GM23338 (cell line): ENCODE measurements at regions not wholly inside any gene's neighbourhood (a gene's known extent, or its start where the extent isn't known, plus 50 kb on each side); places are given as distances from the start of the nearest gene placed in this dataset.

Experiments used
- ATAC-seq: fragments of 200-7000 bp; cut with Tn5 transposase; 3 replicates; pipeline ENCODE4 v1.9.1; 2020
- DNase-seq: peaks from one replicate; pipeline ENCODE4 v3.0.0-alpha.2; 2015; ENCODE audit warnings: low spot score
- H2AFZ ChIP-seq: fragments of 200-600 bp; sonication (generic); 2 replicates; pipeline ENCODE4 v1.8.0; 2016; ENCODE audit warnings: antibody characterized with exemption, mild to moderate bottlenecking, moderate library complexity
- H3F3A ChIP-seq: fragments of 200-600 bp; sonication (generic); replicated peaks from 2 replicates; pipeline ENCODE4 v1.8.0; 2017; ENCODE audit warnings: antibody characterized with exemption, mixed run types, low read depth
- H3K27ac ChIP-seq: fragments of 200-600 bp; sonication (generic); 2 replicates; pipeline ENCODE4 v1.6.1; 2016; ENCODE audit warnings: low read depth
- H3K27me3 ChIP-seq: fragments of 200-600 bp; sonication (generic); 2 replicates; pipeline ENCODE4 v1.8.0; 2016; ENCODE audit warnings: mild to moderate bottlenecking, mixed run types, moderate library complexity; ENCODE audit not compliant: insufficient read depth
- H3K36me3 ChIP-seq: fragments of 200-600 bp; sonication (generic); 2 replicates; pipeline ENCODE4 v1.8.0; 2016; ENCODE audit warnings: mild to moderate bottlenecking; ENCODE audit not compliant: insufficient read depth
- H3K4me1 ChIP-seq: fragments of 200-600 bp; sonication (generic); 2 replicates; pipeline ENCODE4 v1.8.0; 2016; ENCODE audit warnings: mild to moderate bottlenecking, moderate library complexity; ENCODE audit not compliant: insufficient read depth
- H3K4me2 ChIP-seq: fragments of 200-600 bp; sonication (generic); 2 replicates; pipeline ENCODE4 v1.7.1; 2017; ENCODE audit warnings: mixed run types
- H3K4me3 ChIP-seq: fragments of 200-600 bp; sonication (generic); 2 replicates; pipeline ENCODE4 v1.6.1; 2016; ENCODE audit warnings: mixed run types
- H3K79me2 ChIP-seq: fragments of 200-600 bp; sonication (generic); replicated peaks from 2 replicates; pipeline ENCODE4 v1.8.0; 2017; ENCODE audit warnings: mild to moderate bottlenecking; ENCODE audit not compliant: insufficient read depth
- H3K9me2 ChIP-seq: fragments of 200-600 bp; sonication (generic); 2 replicates; pipeline ENCODE4 v1.8.0; 2017; ENCODE audit not compliant: insufficient read depth
- H4K20me1 ChIP-seq: fragments of 200-600 bp; sonication (generic); replicated peaks from 2 replicates; pipeline ENCODE4 v1.8.0; 2017; ENCODE audit warnings: mild to moderate bottlenecking; ENCODE audit not compliant: insufficient read depth
- H3K27ac Mint-ChIP-seq: 2 replicates; pipeline ENCODE4 v1.8.0; 2020; ENCODE audit warnings: inconsistent platforms, mild to moderate bottlenecking, moderate library complexity, mixed read lengths
- H3K27me3 Mint-ChIP-seq: 3 replicates; pipeline ENCODE4 v1.8.0; 2022; ENCODE audit warnings: low read depth, mild to moderate bottlenecking, moderate library complexity, mixed read lengths, inconsistent platforms; ENCODE audit not compliant: insufficient read depth, poor library complexity
- H3K36me3 Mint-ChIP-seq: 3 replicates; pipeline ENCODE4 v1.8.0; 2021; ENCODE audit warnings: low read depth, mild to moderate bottlenecking, inconsistent platforms, moderate library complexity, mixed read lengths
- H3K4me1 Mint-ChIP-seq: 3 replicates; pipeline ENCODE4 v1.8.0; 2020; ENCODE audit warnings: mild to moderate bottlenecking, inconsistent platforms, mixed read lengths
- H3K4me3 Mint-ChIP-seq: 3 replicates; pipeline ENCODE4 v1.8.0; 2021; ENCODE audit warnings: moderate library complexity, mild to moderate bottlenecking, inconsistent platforms, mixed read lengths
- H3K9me3 Mint-ChIP-seq: 3 replicates; pipeline ENCODE4 v1.8.0; 2020; ENCODE audit warnings: moderate library complexity, mild to moderate bottlenecking, inconsistent platforms, mixed read lengths
- CREB1 ChIP-seq: fragments of 250-450 bp; sonication (Bioruptor Pico); IDR thresholded peaks from 2 replicates; pipeline ENCODE4 v1.5.0; 2020; ENCODE audit warnings: low read depth, mild to moderate bottlenecking, moderate library complexity
- JUNB ChIP-seq: IDR thresholded peaks from one replicate; pipeline ENCODE4 v1.6.1; 2016; ENCODE audit warnings: antibody characterized with exemption; ENCODE audit not compliant: unreplicated experiment
- NANOG ChIP-seq: IDR thresholded peaks from 2 replicates; pipeline ENCODE4 v1.6.1; 2016; ENCODE audit warnings: antibody characterized with exemption, borderline replicate concordance
- STAT1 ChIP-seq: IDR thresholded peaks from one replicate; pipeline ENCODE4 v1.6.1; 2016; ENCODE audit warnings: antibody characterized with exemption; ENCODE audit not compliant: unreplicated experiment
- ZNF114 ChIP-seq: fragments of 250-450 bp; sonication (Bioruptor Pico); IDR thresholded peaks from 2 replicates; pipeline ENCODE4 v1.5.0; 2020; ENCODE audit warnings: mild to moderate bottlenecking, moderate library complexity
- ZNF331 ChIP-seq: fragments of 250-450 bp; sonication (Bioruptor Pico); IDR thresholded peaks from 2 replicates; pipeline ENCODE4 v1.5.0; 2020; ENCODE audit warnings: low read depth, mild to moderate bottlenecking, moderate library complexity
- TF ChIP-seq, protein P1 (sequence below): IDR thresholded peaks from one replicate; pipeline ENCODE4 v1.6.1; 2018; ENCODE audit warnings: antibody characterized with exemption; ENCODE audit not compliant: unreplicated experiment
- TF ChIP-seq, protein P2 (sequence below): IDR thresholded peaks from 2 replicates; pipeline ENCODE4 v1.6.1; 2016; ENCODE audit warnings: antibody characterized with exemption
- TF ChIP-seq, protein P3 (sequence below), 2 experiments: fragments of 200-600 bp in 1 of 2; sonication (generic) in 1 of 2; conservative IDR thresholded peaks; 2 replicates each; pipeline versions ENCODE4 v1.5.1 to v1.6.1; 2016 to 2017; ENCODE audit warnings: antibody characterized with exemption in 2 of 2, low read depth in 2 of 2, mild to moderate bottlenecking in 2 of 2, moderate library complexity in 1 of 2
- TF ChIP-seq, protein P4 (sequence below): fragments of 250-450 bp; sonication (Bioruptor Pico); IDR thresholded peaks from 2 replicates; pipeline ENCODE4 v1.5.0; 2020; ENCODE audit warnings: mild to moderate bottlenecking, moderate library complexity

DNA sequence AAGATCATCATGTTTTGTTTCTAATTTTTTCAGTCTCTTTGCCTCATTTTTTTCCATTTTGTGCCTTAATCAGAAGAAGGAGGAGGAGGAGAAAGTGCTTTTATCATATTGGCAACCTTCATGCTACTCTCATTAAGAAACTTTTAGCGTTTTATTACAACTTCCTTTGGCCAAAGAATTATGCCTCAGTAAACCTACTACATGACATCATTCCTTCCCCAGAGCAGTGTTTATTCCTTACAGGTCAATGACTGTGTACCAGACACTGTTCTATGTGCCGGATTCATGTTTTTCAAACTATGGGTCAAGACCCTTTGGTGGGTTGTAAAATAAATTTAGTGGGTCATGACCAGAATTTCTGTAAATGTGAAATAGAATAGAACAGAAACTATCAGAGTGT is 110.4 kb downstream of the SLC30A10 start:
- Mint-ChIP-seq H3K27me3 (no peaks in the 10 kb centered on the region), H3K4me3 (no peak overlapping the region), H3K27ac (no peak overlapping the region), H3K36me3 (no peaks in the 10 kb centered on the region), H3K9me3 (no peaks in the 10 kb centered on the region; the same call in 2 of the 3 replicates), H3K4me1 (peaks cover 3% of the 10 kb centered on the region)
- Histone ChIP-seq H3K79me2 (no peaks in the 10 kb centered on the region), H3K9me2 (peaks cover 7% of the 10 kb centered on the region; the same call in 1 of the 2 replicates), H3F3A (no peaks in the 10 kb centered on the region), H3K27me3 (no peaks in the 10 kb centered on the region), H3K4me1 (no peaks in the 10 kb centered on the region), H3K4me2 (no peak overlapping the region), H3K36me3 (no peaks in the 10 kb centered on the region), H3K27ac (no peak overlapping the region), H3K4me3 (no peak overlapping the region), H2AFZ (no peak overlapping the region), H4K20me1 (no peaks in the 10 kb centered on the region)
- ATAC-seq: no peak
- no peak for DNase-seq
- TF ChIP-seq, protein P1, sequence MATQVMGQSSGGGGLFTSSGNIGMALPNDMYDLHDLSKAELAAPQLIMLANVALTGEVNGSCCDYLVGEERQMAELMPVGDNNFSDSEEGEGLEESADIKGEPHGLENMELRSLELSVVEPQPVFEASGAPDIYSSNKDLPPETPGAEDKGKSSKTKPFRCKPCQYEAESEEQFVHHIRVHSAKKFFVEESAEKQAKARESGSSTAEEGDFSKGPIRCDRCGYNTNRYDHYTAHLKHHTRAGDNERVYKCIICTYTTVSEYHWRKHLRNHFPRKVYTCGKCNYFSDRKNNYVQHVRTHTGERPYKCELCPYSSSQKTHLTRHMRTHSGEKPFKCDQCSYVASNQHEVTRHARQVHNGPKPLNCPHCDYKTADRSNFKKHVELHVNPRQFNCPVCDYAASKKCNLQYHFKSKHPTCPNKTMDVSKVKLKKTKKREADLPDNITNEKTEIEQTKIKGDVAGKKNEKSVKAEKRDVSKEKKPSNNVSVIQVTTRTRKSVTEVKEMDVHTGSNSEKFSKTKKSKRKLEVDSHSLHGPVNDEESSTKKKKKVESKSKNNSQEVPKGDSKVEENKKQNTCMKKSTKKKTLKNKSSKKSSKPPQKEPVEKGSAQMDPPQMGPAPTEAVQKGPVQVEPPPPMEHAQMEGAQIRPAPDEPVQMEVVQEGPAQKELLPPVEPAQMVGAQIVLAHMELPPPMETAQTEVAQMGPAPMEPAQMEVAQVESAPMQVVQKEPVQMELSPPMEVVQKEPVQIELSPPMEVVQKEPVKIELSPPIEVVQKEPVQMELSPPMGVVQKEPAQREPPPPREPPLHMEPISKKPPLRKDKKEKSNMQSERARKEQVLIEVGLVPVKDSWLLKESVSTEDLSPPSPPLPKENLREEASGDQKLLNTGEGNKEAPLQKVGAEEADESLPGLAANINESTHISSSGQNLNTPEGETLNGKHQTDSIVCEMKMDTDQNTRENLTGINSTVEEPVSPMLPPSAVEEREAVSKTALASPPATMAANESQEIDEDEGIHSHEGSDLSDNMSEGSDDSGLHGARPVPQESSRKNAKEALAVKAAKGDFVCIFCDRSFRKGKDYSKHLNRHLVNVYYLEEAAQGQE: no peak
- TF ChIP-seq ZNF114 (CRISPR knock-in tag) (no peak), JUNB (no peak), CREB1 (CRISPR knock-in tag) (no peak), STAT1 (no peak), NANOG (no peak), ZNF331 (no peak)
- TF ChIP-seq, protein P2, sequence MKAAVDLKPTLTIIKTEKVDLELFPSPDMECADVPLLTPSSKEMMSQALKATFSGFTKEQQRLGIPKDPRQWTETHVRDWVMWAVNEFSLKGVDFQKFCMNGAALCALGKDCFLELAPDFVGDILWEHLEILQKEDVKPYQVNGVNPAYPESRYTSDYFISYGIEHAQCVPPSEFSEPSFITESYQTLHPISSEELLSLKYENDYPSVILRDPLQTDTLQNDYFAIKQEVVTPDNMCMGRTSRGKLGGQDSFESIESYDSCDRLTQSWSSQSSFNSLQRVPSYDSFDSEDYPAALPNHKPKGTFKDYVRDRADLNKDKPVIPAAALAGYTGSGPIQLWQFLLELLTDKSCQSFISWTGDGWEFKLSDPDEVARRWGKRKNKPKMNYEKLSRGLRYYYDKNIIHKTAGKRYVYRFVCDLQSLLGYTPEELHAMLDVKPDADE: no peak
- TF ChIP-seq, protein P3, sequence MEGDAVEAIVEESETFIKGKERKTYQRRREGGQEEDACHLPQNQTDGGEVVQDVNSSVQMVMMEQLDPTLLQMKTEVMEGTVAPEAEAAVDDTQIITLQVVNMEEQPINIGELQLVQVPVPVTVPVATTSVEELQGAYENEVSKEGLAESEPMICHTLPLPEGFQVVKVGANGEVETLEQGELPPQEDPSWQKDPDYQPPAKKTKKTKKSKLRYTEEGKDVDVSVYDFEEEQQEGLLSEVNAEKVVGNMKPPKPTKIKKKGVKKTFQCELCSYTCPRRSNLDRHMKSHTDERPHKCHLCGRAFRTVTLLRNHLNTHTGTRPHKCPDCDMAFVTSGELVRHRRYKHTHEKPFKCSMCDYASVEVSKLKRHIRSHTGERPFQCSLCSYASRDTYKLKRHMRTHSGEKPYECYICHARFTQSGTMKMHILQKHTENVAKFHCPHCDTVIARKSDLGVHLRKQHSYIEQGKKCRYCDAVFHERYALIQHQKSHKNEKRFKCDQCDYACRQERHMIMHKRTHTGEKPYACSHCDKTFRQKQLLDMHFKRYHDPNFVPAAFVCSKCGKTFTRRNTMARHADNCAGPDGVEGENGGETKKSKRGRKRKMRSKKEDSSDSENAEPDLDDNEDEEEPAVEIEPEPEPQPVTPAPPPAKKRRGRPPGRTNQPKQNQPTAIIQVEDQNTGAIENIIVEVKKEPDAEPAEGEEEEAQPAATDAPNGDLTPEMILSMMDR (conservative IDR thresholded peaks at IDR 0.05; ENCODE audit: low read depth in 2 of 2): no peak

DNA sequence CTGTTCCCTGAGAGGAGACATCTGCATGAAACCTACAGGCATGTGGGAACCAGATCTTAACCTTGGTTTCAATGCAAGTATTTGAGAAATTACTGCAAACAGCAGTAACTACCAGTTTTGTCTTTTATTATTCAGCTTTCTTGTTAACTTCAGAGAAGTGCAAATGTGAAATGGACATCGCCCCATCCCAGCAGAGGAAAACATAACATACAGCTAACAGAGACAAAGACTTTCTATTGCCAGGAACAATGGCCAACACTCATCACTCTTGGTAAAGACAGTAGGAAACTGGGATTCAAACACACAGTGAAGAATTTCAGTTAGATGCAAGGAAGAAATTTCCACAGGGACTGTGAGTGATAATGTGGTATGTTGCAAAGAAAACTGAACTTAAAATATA is 115.1 kb downstream of the SLC30A10 start:
- DNase-seq: no peak
- H3K36me3 ChIP-seq: no peaks in the 10 kb centered on the region
- Mint-ChIP-seq H3K4me1 (no peaks in the 10 kb centered on the region), H3K27me3 (no peaks in the 10 kb centered on the region), H3K27ac (no peak overlapping the region), H3K9me3 (no peaks in the 10 kb centered on the region), H3K4me3 (no peak overlapping the region), H3K36me3 (no peaks in the 10 kb centered on the region)
- no peaks in the 10 kb centered on the region for H3K27me3 ChIP-seq
- H3K4me3 ChIP-seq: no peak overlapping the region
- peak overlapping the region; percentile 7; the same call in 1 of the 2 replicates for H2AFZ ChIP-seq
- no peak overlapping the region for H3K27ac ChIP-seq
- no peaks in the 10 kb centered on the region for H3K79me2 ChIP-seq
- H3F3A ChIP-seq: no peaks in the 10 kb centered on the region
- no peaks in the 10 kb centered on the region for H3K9me2 ChIP-seq
- no peak for ATAC-seq
- peaks cover 10% of the 10 kb centered on the region; the same call in 1 of the 2 replicates for H3K4me1 ChIP-seq
- no peaks in the 10 kb centered on the region for H4K20me1 ChIP-seq
- no peak overlapping the region for H3K4me2 ChIP-seq
- TF ChIP-seq, protein P4, sequence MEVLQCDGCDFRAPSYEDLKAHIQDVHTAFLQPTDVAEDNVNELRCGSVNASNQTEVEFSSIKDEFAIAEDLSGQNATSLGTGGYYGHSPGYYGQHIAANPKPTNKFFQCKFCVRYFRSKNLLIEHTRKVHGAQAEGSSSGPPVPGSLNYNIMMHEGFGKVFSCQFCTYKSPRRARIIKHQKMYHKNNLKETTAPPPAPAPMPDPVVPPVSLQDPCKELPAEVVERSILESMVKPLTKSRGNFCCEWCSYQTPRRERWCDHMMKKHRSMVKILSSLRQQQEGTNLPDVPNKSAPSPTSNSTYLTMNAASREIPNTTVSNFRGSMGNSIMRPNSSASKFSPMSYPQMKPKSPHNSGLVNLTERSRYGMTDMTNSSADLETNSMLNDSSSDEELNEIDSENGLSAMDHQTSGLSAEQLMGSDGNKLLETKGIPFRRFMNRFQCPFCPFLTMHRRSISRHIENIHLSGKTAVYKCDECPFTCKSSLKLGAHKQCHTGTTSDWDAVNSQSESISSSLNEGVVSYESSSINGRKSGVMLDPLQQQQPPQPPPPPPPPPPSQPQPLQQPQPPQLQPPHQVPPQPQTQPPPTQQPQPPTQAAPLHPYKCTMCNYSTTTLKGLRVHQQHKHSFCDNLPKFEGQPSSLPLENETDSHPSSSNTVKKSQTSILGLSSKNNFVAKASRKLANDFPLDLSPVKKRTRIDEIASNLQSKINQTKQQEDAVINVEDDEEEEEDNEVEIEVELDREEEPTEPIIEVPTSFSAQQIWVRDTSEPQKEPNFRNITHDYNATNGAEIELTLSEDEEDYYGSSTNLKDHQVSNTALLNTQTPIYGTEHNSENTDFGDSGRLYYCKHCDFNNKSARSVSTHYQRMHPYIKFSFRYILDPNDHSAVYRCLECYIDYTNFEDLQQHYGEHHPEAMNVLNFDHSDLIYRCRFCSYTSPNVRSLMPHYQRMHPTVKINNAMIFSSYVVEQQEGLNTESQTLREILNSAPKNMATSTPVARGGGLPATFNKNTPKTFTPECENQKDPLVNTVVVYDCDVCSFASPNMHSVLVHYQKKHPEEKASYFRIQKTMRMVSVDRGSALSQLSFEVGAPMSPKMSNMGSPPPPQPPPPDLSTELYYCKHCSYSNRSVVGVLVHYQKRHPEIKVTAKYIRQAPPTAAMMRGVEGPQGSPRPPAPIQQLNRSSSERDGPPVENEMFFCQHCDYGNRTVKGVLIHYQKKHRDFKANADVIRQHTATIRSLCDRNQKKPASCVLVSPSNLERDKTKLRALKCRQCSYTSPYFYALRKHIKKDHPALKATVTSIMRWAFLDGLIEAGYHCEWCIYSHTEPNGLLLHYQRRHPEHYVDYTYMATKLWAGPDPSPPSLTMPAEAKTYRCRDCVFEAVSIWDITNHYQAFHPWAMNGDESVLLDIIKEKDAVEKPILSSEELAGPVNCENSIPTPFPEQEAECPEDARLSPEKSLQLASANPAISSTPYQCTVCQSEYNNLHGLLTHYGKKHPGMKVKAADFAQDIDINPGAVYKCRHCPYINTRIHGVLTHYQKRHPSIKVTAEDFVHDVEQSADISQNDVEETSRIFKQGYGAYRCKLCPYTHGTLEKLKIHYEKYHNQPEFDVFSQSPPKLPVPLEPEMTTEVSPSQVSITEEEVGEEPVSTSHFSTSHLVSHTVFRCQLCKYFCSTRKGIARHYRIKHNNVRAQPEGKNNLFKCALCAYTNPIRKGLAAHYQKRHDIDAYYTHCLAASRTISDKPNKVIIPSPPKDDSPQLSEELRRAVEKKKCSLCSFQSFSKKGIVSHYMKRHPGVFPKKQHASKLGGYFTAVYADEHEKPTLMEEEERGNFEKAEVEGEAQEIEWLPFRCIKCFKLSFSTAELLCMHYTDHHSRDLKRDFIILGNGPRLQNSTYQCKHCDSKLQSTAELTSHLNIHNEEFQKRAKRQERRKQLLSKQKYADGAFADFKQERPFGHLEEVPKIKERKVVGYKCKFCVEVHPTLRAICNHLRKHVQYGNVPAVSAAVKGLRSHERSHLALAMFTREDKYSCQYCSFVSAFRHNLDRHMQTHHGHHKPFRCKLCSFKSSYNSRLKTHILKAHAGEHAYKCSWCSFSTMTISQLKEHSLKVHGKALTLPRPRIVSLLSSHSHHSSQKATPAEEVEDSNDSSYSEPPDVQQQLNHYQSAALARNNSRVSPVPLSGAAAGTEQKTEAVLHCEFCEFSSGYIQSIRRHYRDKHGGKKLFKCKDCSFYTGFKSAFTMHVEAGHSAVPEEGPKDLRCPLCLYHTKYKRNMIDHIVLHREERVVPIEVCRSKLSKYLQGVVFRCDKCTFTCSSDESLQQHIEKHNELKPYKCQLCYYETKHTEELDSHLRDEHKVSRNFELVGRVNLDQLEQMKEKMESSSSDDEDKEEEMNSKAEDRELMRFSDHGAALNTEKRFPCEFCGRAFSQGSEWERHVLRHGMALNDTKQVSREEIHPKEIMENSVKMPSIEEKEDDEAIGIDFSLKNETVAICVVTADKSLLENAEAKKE (CRISPR knock-in tag): no peak
